Gastrocnemius medialis (tissue), 4 donors: ENCODE measurements at regions not wholly inside any gene's neighbourhood (a gene's known extent, or its start where the extent isn't known, plus 50 kb on each side); places are given as distances from the start of the nearest gene placed in this dataset.

Experiments
- POLR2A ChIP-seq, 2 donors: fragments of 450-650 bp; IDR thresholded peaks; one replicate each; pipeline ENCODE4 v1.6.1; 2017; ENCODE audit warnings: antibody characterized with exemption in 2 of 2, mild to moderate bottlenecking in 2 of 2, moderate library complexity in 2 of 2
- TF ChIP-seq, protein P1 (sequence below), 5 experiments: fragments of 450-650 bp in 3 of 5; fragments of 200-600 bp in 2 of 5; sonication (generic) in 2 of 5; IDR thresholded peaks in 4 of 5; conservative IDR thresholded peaks in 1 of 5; 1 replicate in 4 of 5; 2 replicates in 1 of 5; pipeline ENCODE4 v1.5.1; 2016 to 2019; ENCODE audit warnings: antibody characterized with exemption in 5 of 5, mild to moderate bottlenecking in 3 of 5, moderate library complexity in 3 of 5

DNA sequence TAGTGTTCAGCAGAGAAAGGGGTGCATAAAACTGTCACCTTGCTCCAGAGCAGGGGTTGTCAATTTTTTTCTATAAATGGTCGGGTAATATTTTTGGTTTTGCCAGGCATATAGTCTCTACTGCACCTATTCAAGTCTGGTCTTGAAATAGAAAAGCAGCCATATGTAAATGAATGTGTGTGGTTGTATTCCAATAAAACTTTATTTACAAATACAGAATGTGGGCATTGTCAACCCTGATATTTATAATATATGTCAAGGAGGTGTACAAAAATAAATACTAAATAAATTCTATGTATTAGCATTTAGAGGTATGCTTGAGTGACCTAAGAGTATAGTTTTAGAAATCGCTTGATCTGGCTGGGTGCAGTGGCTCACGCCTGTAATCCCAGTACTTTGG is 97.6 kb upstream of the SPRY2 start:
- no peak for TF ChIP-seq POLR2A (IDR thresholded peaks at IDR 0.05)
- TF ChIP-seq, protein P1, sequence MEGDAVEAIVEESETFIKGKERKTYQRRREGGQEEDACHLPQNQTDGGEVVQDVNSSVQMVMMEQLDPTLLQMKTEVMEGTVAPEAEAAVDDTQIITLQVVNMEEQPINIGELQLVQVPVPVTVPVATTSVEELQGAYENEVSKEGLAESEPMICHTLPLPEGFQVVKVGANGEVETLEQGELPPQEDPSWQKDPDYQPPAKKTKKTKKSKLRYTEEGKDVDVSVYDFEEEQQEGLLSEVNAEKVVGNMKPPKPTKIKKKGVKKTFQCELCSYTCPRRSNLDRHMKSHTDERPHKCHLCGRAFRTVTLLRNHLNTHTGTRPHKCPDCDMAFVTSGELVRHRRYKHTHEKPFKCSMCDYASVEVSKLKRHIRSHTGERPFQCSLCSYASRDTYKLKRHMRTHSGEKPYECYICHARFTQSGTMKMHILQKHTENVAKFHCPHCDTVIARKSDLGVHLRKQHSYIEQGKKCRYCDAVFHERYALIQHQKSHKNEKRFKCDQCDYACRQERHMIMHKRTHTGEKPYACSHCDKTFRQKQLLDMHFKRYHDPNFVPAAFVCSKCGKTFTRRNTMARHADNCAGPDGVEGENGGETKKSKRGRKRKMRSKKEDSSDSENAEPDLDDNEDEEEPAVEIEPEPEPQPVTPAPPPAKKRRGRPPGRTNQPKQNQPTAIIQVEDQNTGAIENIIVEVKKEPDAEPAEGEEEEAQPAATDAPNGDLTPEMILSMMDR (IDR thresholded peaks at IDR 0.05 in 4 of 5, conservative IDR thresholded peaks at IDR 0.05 in 1 of 5): no peak
